Umbilical cord (tissue), 1 donor: ENCODE measurements at regions not wholly inside any gene's neighbourhood (a gene's known extent, or its start where the extent isn't known, plus 50 kb on each side); places are given as distances from the start of the nearest gene placed in this dataset.

ENCODE experiments used
- DNase-seq: peaks from one replicate; pipeline ENCODE4 v3.0.0-alpha.2; 2015; ENCODE audit warnings: low spot score

GRCh38 chr9:32698706-32699277, 63.3 kb upstream of the TAF1L start:
- no peak for DNase-seq

GRCh38 chr9:32701321-32702022, 66.0 kb upstream of the TAF1L start:
- no peak for DNase-seq

GRCh38 chr9:32703635-32704034, 68.2 kb upstream of the TAF1L start:
- DNase-seq, result no peak

- peak; percentile 43 for DNase-seq
These were observed 68.9 kb upstream of the TAF1L start for GRCh38 chr9:32704343-32704742.

DNA sequence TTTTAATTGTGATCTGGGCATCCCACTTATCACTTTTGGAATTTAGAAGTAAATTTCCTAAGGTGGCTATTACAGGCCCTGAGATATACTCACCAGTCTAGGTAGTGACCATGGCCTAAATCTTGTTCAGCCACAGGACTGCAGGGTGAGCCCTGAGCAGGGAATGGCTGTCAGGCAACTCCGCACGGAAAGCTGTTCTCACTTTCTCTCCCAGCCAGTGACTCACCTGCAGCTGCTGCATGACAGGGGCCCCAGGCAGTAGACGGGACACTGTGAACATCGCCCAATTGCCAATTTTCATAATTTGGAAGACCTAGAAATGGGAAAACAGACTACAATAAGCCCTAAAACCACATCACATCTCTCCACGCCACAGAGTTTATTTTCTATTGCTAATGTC, 69.6 kb upstream of the TAF1L start:
- DNase-seq, result no peak

- DNase-seq, result peak; percentile 78
These were observed 70.7 kb upstream of the TAF1L start for GRCh38 chr9:32706004-32706724.

GRCh38 chr9:32706725-32707100, 71.2 kb upstream of the TAF1L start:
- DNase-seq, result no peak

DNA sequence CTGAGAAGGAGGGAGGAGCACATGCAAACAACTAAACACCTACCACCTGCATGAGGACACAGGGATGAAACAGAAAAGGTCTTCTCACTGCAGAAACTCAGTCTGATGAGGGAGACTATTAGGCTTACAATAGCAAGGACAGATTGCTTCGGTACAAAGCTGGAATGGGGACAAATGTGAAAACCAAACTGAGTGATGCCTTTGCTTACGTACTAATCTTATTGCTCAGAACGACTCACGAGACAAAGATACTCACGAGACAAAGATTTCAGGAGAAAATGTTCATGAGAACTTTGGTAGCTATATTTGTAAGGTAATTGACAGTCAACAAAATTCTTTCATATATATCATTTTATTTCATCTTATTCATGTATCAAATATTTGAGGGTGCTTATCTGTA, 71.9 kb upstream of the TAF1L start:
- DNase-seq, result no peak

GRCh38 chr9:32708480-32709150, 73.1 kb upstream of the TAF1L start:
- DNase-seq, result no peak

DNA sequence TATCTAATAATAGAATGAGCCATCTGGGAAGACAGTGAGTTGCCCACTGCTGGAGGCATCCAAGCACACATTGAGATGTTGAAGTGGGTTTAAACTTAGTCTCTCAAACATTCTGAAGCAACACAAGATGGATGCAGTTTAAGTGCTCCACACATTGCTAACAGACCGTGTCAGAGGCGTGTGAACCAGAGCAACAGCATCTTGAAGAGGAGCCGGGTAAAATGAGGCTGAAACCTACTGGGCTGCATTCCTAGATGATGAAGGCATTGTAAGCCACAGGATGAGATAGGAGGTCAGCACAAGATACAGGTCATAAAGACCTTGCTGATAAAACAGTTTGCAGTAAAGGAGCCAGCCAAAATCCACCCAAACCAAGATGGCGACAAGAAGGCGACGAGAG, 73.5 kb upstream of the TMEM215 start:
- DNase-seq, result no peak

DNA sequence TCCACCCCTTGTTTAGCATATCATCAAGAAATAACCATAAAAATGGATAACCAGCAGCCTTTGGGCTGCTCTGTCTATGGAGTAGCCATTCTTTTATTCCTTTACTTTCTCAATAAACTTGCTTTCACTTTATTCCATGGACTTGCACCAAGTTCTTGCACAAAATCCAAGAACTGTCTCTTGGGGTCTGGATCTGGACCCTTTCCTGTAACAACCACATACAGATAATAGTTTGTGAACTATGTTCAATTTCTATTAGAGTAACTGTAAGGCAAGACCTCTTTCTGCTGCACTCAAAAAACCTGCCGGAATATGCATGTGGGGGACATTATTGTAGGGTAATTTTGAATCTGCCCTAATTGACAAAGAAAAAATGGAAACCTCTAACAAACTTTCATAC, 66.9 kb upstream of the TMEM215 start:
- no peak for DNase-seq

DNA sequence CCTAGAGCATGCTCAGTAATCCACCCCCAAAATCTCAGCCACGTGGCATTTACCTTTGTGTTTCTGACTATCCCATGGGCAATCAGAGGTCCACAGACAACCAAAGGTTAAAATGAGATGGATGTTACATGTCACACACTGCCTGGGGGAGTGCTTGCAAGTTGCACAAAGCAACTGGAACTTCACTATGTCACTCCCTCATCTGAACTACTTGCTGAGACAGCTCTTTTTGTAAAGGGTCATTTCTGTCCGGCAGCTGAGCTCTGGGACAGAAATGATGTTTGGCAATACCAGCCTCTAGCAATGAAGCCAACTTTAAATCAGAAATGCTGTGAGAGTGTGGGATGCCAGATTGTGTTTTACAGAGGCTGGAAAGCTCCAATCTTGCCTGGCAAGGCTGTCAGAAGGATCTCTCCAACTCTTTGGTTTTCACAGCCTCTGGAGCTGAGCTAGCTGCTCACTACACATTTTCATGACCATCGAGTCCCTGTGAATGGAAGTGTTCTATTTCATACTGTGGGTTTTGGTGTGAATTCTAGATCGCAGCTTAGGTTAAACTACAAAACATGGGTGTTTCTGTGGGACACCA, 66.3 kb upstream of the TMEM215 start:
- no peak for DNase-seq

GRCh38 chr9:32722704-32723103, 60.6 kb upstream of the TMEM215 start:
- no peak for DNase-seq

- DNase-seq, result no peak
These were observed 59.5 kb upstream of the TMEM215 start for GRCh38 chr9:32723789-32724325.

DNA sequence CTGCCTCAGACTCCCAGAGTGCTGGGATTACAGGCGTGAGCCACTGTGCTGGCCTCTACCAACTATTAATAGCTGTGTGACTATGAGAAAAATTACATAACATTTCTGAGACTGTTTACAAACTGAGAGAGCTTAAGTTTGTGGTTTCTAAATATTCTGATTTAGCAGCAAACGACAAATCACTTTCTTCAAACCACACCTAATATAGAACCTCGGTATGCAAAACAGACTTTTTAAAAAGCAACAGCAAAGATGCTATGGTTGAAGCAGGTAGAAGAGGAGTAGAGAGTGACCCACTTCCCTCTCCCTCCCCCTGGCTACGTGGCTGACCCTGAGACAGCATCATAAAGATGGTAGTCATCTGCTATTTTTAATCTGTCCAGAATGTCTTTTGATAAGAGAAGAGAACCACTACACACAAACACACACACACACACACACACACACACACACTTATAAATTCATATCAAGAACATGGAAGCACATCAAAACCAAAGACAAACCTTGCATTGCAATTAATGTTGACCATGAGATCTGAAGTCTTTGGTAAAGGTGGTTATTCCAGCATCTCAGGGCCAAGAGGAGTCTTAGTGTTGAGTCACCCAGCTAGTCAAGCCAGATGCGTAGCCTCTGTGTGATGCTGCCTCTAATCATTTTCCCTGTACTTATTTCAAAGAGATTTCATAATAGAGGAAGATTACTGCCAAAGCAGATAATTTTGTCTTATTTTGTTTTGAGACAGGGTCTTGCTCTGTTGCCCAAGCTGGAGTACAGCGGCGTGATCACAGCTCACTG, 58.1 kb upstream of the TMEM215 start:
- peak; percentile 22 for DNase-seq

DNA sequence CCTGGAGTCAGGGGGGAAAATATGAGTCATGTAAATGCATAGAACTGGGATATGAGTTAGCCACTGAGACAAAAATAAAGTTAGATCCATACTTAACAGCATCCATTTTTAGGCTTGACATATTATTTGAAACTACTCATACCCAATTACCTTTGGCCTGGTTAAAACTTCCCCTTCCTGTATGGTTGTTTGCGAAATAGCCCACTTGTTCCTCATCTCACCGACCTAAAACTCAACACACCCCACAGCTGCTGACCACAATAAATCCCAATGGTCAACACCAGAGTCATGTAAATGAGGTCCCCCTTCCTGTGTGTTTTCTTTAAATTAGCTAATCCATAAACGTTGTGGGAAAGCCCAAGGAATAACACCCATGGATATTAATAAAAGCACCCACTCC, 55.2 kb upstream of the TMEM215 start:
- no peak for DNase-seq
